H9 (cell line): ENCODE measurements at regions not wholly inside any gene's neighbourhood (a gene's known extent, or its start where the extent isn't known, plus 50 kb on each side); places are given as distances from the start of the nearest gene placed in this dataset.
A peak's percentile ranks its signal among the peaks of the same experiment; 100 is the strongest.

Source experiments
- DNase-seq: peaks from one replicate; pipeline ENCODE4 v3.0.0-alpha.2; 2017
- H2AFZ ChIP-seq: one replicate; pipeline ENCODE4 v1.6.1; 2013; ENCODE audit warnings: mild to moderate bottlenecking, low read length, control low read depth, moderate library complexity
- H2AK5ac ChIP-seq: 2 replicates; pipeline ENCODE4 v1.6.1; 2013; ENCODE audit warnings: low read length, control low read depth, mixed read lengths; ENCODE audit not compliant: insufficient read length
- H2BK120ac ChIP-seq: one replicate; pipeline ENCODE4 v1.6.1; 2013; ENCODE audit warnings: low read depth, mild to moderate bottlenecking, low read length, control low read depth, inconsistent platforms; ENCODE audit not compliant: poor library complexity, severe bottlenecking
- H2BK12ac ChIP-seq: 2 replicates; pipeline ENCODE4 v1.6.1; 2013; ENCODE audit warnings: low read length, control low read depth, mixed read lengths, low read depth; ENCODE audit not compliant: insufficient read length
- H2BK15ac ChIP-seq: 2 replicates; pipeline ENCODE4 v1.6.1; 2013; ENCODE audit warnings: low read depth, low read length, control low read depth
- H2BK20ac ChIP-seq: one replicate; pipeline ENCODE4 v1.6.1; 2013; ENCODE audit warnings: low read depth, mild to moderate bottlenecking, low read length, control low read depth, inconsistent platforms; ENCODE audit not compliant: poor library complexity, severe bottlenecking
- H2BK5ac ChIP-seq: 2 replicates; pipeline ENCODE4 v1.6.1; 2013; ENCODE audit warnings: low read length, control low read depth, mixed read lengths; ENCODE audit not compliant: insufficient read length
- H3K14ac ChIP-seq: 2 replicates; pipeline ENCODE4 v1.6.1; 2013; ENCODE audit warnings: low read length, control low read depth; ENCODE audit not compliant: insufficient read depth
- H3K18ac ChIP-seq: 2 replicates; pipeline ENCODE4 v1.6.1; 2013; ENCODE audit warnings: low read depth, mild to moderate bottlenecking, mixed read lengths, low read length, control low read depth; ENCODE audit not compliant: insufficient read length
- H3K23ac ChIP-seq: 2 replicates; pipeline ENCODE4 v1.6.1; 2013; ENCODE audit warnings: low read length, control low read depth, mixed read lengths, low read depth; ENCODE audit not compliant: insufficient read length
- H3K23me2 ChIP-seq: 2 replicates; pipeline ENCODE4 v1.6.1; 2013; ENCODE audit warnings: low read depth, mild to moderate bottlenecking, mixed read lengths, low read length, control low read depth; ENCODE audit not compliant: insufficient read length, poor library complexity, severe bottlenecking
- H3K27ac ChIP-seq: 2 replicates; pipeline ENCODE4 v1.5.1; 2013; ENCODE audit warnings: low read length, control low read depth, mixed read lengths, low read depth; ENCODE audit not compliant: insufficient read length
- H3K27me3 ChIP-seq: 2 replicates; pipeline ENCODE4 v1.6.1; 2013; ENCODE audit warnings: low read length, control low read depth, inconsistent platforms; ENCODE audit not compliant: insufficient read depth
- H3K4ac ChIP-seq: 2 replicates; pipeline ENCODE4 v1.6.1; 2013; ENCODE audit warnings: low read depth, mild to moderate bottlenecking, control low read depth, inconsistent platforms, low read length, moderate library complexity
- H3K4me1 ChIP-seq: 2 replicates; pipeline ENCODE4 v1.6.1; 2013; ENCODE audit warnings: low read length, control low read depth, inconsistent platforms; ENCODE audit not compliant: insufficient read depth
- H3K4me2 ChIP-seq: 2 replicates; pipeline ENCODE4 v1.6.1; 2013; ENCODE audit warnings: low read length, control low read depth, mixed read lengths; ENCODE audit not compliant: insufficient read length, insufficient read depth
- H3K56ac ChIP-seq: 2 replicates; pipeline ENCODE4 v1.6.1; 2013; ENCODE audit warnings: low read depth, mild to moderate bottlenecking, mixed read lengths, low read length, control low read depth; ENCODE audit not compliant: insufficient read length
- H3K79me1 ChIP-seq: 2 replicates; pipeline ENCODE4 v1.6.1; 2013; ENCODE audit warnings: low read depth, mild to moderate bottlenecking, moderate library complexity, low read length, control low read depth, inconsistent platforms; ENCODE audit not compliant: insufficient read depth, poor library complexity, severe bottlenecking
- H3K79me2 ChIP-seq: 2 replicates; pipeline ENCODE4 v1.6.1; 2013; ENCODE audit warnings: low read length, control low read depth, inconsistent platforms; ENCODE audit not compliant: insufficient read depth
- H3K9ac ChIP-seq: 2 replicates; pipeline ENCODE4 v1.6.1; 2013; ENCODE audit warnings: low read length, control low read depth, mixed read lengths; ENCODE audit not compliant: insufficient read length; ENCODE audit errors: extremely low read depth
- H3K9me3 ChIP-seq: one replicate; pipeline ENCODE4 v1.6.1; 2013; ENCODE audit warnings: low read depth, low read length, inconsistent platforms; ENCODE audit not compliant: control insufficient read depth
- H3T11ph ChIP-seq: one replicate; pipeline ENCODE4 v1.6.1; 2013; ENCODE audit warnings: mild to moderate bottlenecking, low read length, control low read depth, inconsistent platforms
- H4K20me1 ChIP-seq: one replicate; pipeline ENCODE4 v1.6.1; 2013; ENCODE audit not compliant: control insufficient read depth, insufficient read length, insufficient read depth
- H4K5ac ChIP-seq: 2 replicates; pipeline ENCODE4 v1.6.1; 2013; ENCODE audit warnings: low read depth, mild to moderate bottlenecking, mixed read lengths, low read length, control low read depth; ENCODE audit not compliant: insufficient read length
- H4K8ac ChIP-seq: replicated peaks from 2 replicates; pipeline ENCODE4 v1.6.1; 2013; ENCODE audit warnings: low read length, control low read depth, mixed read lengths, low read depth; ENCODE audit not compliant: insufficient read length
- H4K91ac ChIP-seq: 2 replicates; pipeline ENCODE4 v1.6.1; 2013; ENCODE audit warnings: low read depth, mild to moderate bottlenecking, moderate library complexity, mixed read lengths, low read length, control low read depth; ENCODE audit not compliant: insufficient read length
- H3K27ac Mint-ChIP-seq, 3 experiments: 2 replicates in 2 of 3; 3 replicates in 1 of 3; pipeline ENCODE4 v1.8.0; 2020 to 2021; ENCODE audit warnings: mixed read lengths in 3 of 3, mild to moderate bottlenecking in 1 of 3, moderate library complexity in 1 of 3
- H3K27me3 Mint-ChIP-seq: 2 replicates; pipeline ENCODE4 v1.8.0; 2021; ENCODE audit warnings: low read depth, mild to moderate bottlenecking, moderate library complexity, mixed read lengths
- H3K36me3 Mint-ChIP-seq, 3 experiments: 2 replicates in 2 of 3; 3 replicates in 1 of 3; pipeline ENCODE4 v1.8.0; 2020 to 2021; ENCODE audit warnings: low read depth in 3 of 3, mixed read lengths in 3 of 3; ENCODE audit not compliant: insufficient read depth in 1 of 3
- H3K4me1 Mint-ChIP-seq, 2 experiments: 2 replicates each; pipeline ENCODE4 v1.8.0; 2020; ENCODE audit warnings: mixed read lengths in 2 of 2
- H3K4me3 Mint-ChIP-seq, 2 experiments: 2 replicates in 1 of 2; 3 replicates in 1 of 2; pipeline ENCODE4 v1.8.0; 2020 to 2021; ENCODE audit warnings: mild to moderate bottlenecking in 2 of 2, mixed read lengths in 2 of 2, moderate library complexity in 1 of 2
- H3K9me3 Mint-ChIP-seq, 2 experiments: 2 replicates in 1 of 2; 3 replicates in 1 of 2; pipeline ENCODE4 v1.8.0; 2020; ENCODE audit warnings: mild to moderate bottlenecking in 2 of 2, mixed read lengths in 2 of 2, moderate library complexity in 1 of 2
- WGBS: extraction: QIAGEN DNeasy Blood & Tissue Kit; methylation state at CpG from one replicate; pipeline ENCODE4 v1.1.7; 2013; ENCODE audit warnings: missing lambda C conversion rate, low lambda C conversion rate, mixed read lengths; ENCODE audit not compliant: insufficient read length; ENCODE audit errors: extremely low coverage; 5-methylcytosine and 5-hydroxymethylcytosine counted together
- TF ChIP-seq, protein P1 (sequence below): fragments of 200-600 bp; sonication (generic); conservative IDR thresholded peaks from 3 replicates; pipeline ENCODE4 v1.8.0; 2021; ENCODE audit warnings: antibody characterized with exemption, mild to moderate bottlenecking

GRCh38 chr10:106278383-106278782 lies 886.1 kb downstream of the SORCS1 start:
- Histone ChIP-seq H3K18ac (no peak overlapping the region), H3K27me3 (no peaks in the 10 kb centered on the region), H3K23me2 (no peaks in the 10 kb centered on the region), H4K91ac (no peak overlapping the region), H4K5ac (no peak overlapping the region), H3K27ac (no peak overlapping the region), H3K4ac (no peak overlapping the region), H2BK12ac (no peak overlapping the region), H2BK5ac (no peak overlapping the region), H3K56ac (no peak overlapping the region), H2AFZ (no peak overlapping the region), H3K4me2 (no peak overlapping the region), H3T11ph (no peak overlapping the region), H2BK20ac (no peak overlapping the region), H3K4me1 (no peaks in the 10 kb centered on the region), H2BK15ac (no peak overlapping the region), H4K8ac (no peak overlapping the region), H3K9ac (no peak overlapping the region), H3K23ac (no peak overlapping the region), H3K14ac (no peak overlapping the region), H2BK120ac (no peak overlapping the region), H4K20me1 (no peaks in the 10 kb centered on the region), H3K79me1 (no peaks in the 10 kb centered on the region), H3K9me3 (no peaks in the 10 kb centered on the region), H3K79me2 (no peaks in the 10 kb centered on the region), H2AK5ac (no peak overlapping the region)
- TF ChIP-seq, protein P1, sequence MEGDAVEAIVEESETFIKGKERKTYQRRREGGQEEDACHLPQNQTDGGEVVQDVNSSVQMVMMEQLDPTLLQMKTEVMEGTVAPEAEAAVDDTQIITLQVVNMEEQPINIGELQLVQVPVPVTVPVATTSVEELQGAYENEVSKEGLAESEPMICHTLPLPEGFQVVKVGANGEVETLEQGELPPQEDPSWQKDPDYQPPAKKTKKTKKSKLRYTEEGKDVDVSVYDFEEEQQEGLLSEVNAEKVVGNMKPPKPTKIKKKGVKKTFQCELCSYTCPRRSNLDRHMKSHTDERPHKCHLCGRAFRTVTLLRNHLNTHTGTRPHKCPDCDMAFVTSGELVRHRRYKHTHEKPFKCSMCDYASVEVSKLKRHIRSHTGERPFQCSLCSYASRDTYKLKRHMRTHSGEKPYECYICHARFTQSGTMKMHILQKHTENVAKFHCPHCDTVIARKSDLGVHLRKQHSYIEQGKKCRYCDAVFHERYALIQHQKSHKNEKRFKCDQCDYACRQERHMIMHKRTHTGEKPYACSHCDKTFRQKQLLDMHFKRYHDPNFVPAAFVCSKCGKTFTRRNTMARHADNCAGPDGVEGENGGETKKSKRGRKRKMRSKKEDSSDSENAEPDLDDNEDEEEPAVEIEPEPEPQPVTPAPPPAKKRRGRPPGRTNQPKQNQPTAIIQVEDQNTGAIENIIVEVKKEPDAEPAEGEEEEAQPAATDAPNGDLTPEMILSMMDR: peak; percentile 42; the same call in 1 of the 3 replicates
- H3K36me3 Mint-ChIP-seq: no peaks in the 10 kb centered on the region
- peak overlapping the region in 1 of 3 experiments; percentile 46; a peak in 1 of 7 replicates for H3K27ac Mint-ChIP-seq
- peaks cover 0 to 4% of the 10 kb centered on the region in 2 experiments; a peak in 2 of 5 replicates for H3K9me3 Mint-ChIP-seq
- DNase-seq: no peak
- H3K27me3 Mint-ChIP-seq: no peaks in the 10 kb centered on the region
- no peak overlapping the region for H3K4me3 Mint-ChIP-seq
- peaks cover 0 to 2% of the 10 kb centered on the region in 2 experiments; a peak in 2 of 4 replicates for H3K4me1 Mint-ChIP-seq
- no CpG with 5 or more reads among the region's 1 CpG for WGBS
